ENCODE measurements at regions not wholly inside any gene's neighbourhood (a gene's known extent, or its start where the extent isn't known, plus 50 kb on each side); places are given as distances from the start of the nearest gene placed in this dataset.

- BruUV-seq (replicated peaks): no TSS peak
- POLR2A ChIA-PET (ENCODE audit: unreplicated experiment): no interaction called here
Measured at GRCh38 chrX:9396930-9397329, 67.9 kb upstream of the TBL1X start.

More at GRCh38 chrX:9396930-9397329, 67.9 kb upstream of the TBL1X start:
- Histone ChIP-seq H3K23ac (ENCODE audit: low read depth, low read length) (no peak overlapping the region), H2BK15ac (ENCODE audit: low read depth, low read length) (no peak overlapping the region), H2AK9ac (replicated peaks; ENCODE audit: low read depth, low read length, poor library complexity) (no peak overlapping the region), H3K18ac (ENCODE audit: low read depth, low read length) (no peak overlapping the region), H3K14ac (replicated peaks; ENCODE audit: low read depth, low read length) (no peak overlapping the region), H4K8ac (ENCODE audit: low read depth in 2 of 2, low read length in 2 of 2) (no peak overlapping the region), H3K27me3 (ENCODE audit: control insufficient read depth, insufficient read depth, low read length) (no peaks in the 10 kb centered on the region), H3K4me3 (ENCODE audit: insufficient read depth, low read depth, low read length) (no peak overlapping the region), H3K4me2 (ENCODE audit: low read depth, low read length) (no peak overlapping the region), H4K20me1 (ENCODE audit: insufficient read depth, low read length) (no peaks in the 10 kb centered on the region), H2AFZ (replicated peaks; ENCODE audit: low read length, poor library complexity) (no peak overlapping the region), H2BK120ac (ENCODE audit: low read depth, low read length) (no peak overlapping the region), H3K9me1 (ENCODE audit: insufficient read depth, low read length) (no peaks in the 10 kb centered on the region), H3K9me3 (ENCODE audit: control insufficient read depth, insufficient read depth, low read length) (no peaks in the 10 kb centered on the region), H3K4ac (ENCODE audit: low read depth, low read length) (no peak overlapping the region), H3K9ac (ENCODE audit: low read depth, low read length) (no peak overlapping the region), H3K4me1 (ENCODE audit: control insufficient read depth, insufficient read depth, low read length) (no peaks in the 10 kb centered on the region; the same call in 1 of the 2 replicates), H4K5ac (ENCODE audit: low read depth, low read length) (no peak overlapping the region), H3K27ac (ENCODE audit: insufficient read depth, low read length) (no peak overlapping the region), H3K36me3 (ENCODE audit: control insufficient read depth, insufficient read depth, low read length) (no peaks in the 10 kb centered on the region), H3K79me1 (ENCODE audit: low read depth in 1 of 2, low read length in 2 of 2) (no peaks in the 10 kb centered on the region), H2AK5ac (ENCODE audit: low read depth, low read length) (no peak overlapping the region), H2BK20ac (ENCODE audit: low read depth, low read length) (no peak overlapping the region), H4K91ac (ENCODE audit: insufficient read depth, low read depth, low read length) (no peak overlapping the region), H2BK5ac (ENCODE audit: low read depth, low read length, poor library complexity, severe bottlenecking) (no peak overlapping the region), H3K56ac (ENCODE audit: extremely low read depth, insufficient read depth, low read length) (no peak overlapping the region)
- DNase-seq (no peak), ATAC-seq (ENCODE audit: low read depth) (no peak)
- TF ChIP-seq SMC3 (IDR thresholded peaks at IDR 0.05; ENCODE audit: low read depth, low read length) (no peak), RAD21 (IDR thresholded peaks at IDR 0.05; ENCODE audit: low read length) (no peak), MAFK (IDR thresholded peaks at IDR 0.05; ENCODE audit: low read depth, low read length) (no peak), ELK1 (IDR thresholded peaks at IDR 0.05; ENCODE audit: borderline replicate concordance, low read depth, low read length) (no peak), CHD1 (IDR thresholded peaks at IDR 0.05; ENCODE audit: low read depth, low read length) (no peak), NFE2L2 (IDR thresholded peaks at IDR 0.05; ENCODE audit: low read depth, low read length) (no peak), MAZ (IDR thresholded peaks at IDR 0.05; ENCODE audit: borderline replicate concordance, low read depth, low read length) (no peak), POLR2A (IDR thresholded peaks at IDR 0.05; ENCODE audit: low read depth, low read length) (no peak), CTCF (conservative IDR thresholded peaks at IDR 0.05; ENCODE audit: low read depth, low read length) (no peak), USF2 (IDR thresholded peaks at IDR 0.05; ENCODE audit: low read depth, low read length) (no peak), RFX5 (IDR thresholded peaks at IDR 0.05; ENCODE audit: low read depth, low read length) (no peak)
- intact Hi-C loops (cut with micrococcal nuclease) (no loop called here), in situ Hi-C loops (cut with MboI; ENCODE audit: low sequenced_read_pairs) (no loop called here), dilution Hi-C loops (cut with HindIII; ENCODE audit: low sequenced_read_pairs, unreplicated experiment) (no loop called here)
- CTCF ChIA-PET: no interaction called here
- WGBS, 2 experiments (ENCODE audit: extremely low coverage in 2 of 2, insufficient read length in 1 of 2): 67% methylated on average over 1 of the region's 4 CpGs; no CpG with 5 or more reads in 1 of the 2 experiments

All from IMR-90 (cell line).